ENCODE measurements at regions not wholly inside any gene's neighbourhood (a gene's known extent, or its start where the extent isn't known, plus 50 kb on each side); places are given as distances from the start of the nearest gene placed in this dataset.

GRCh38 chr14:83384253-83384652, 1850.6 kb upstream of the SEL1L start:
- no peak overlapping the region for H3K4me3 ChIP-seq (ENCODE audit: control insufficient read depth, low read depth, low read length)
- no peak for TF ChIP-seq CTCF (IDR thresholded peaks at IDR 0.05; ENCODE audit: control insufficient read depth, insufficient read depth, low read depth, low read length, missing control alignments)
- no peak for DNase-seq (ENCODE audit: low read depth)

GRCh38 chr14:83395321-83395720, 1861.7 kb upstream of the SEL1L start:
- DNase-seq (ENCODE audit: low read depth) = no peak
- H3K4me3 ChIP-seq (ENCODE audit: control insufficient read depth, low read depth, low read length) = no peak overlapping the region
- no peak for TF ChIP-seq CTCF (IDR thresholded peaks at IDR 0.05; ENCODE audit: control insufficient read depth, insufficient read depth, low read depth, low read length, missing control alignments)

- no peak for DNase-seq (ENCODE audit: low read depth)
- H3K4me3 ChIP-seq (ENCODE audit: control insufficient read depth, low read depth, low read length) = no peak overlapping the region
- no peak for TF ChIP-seq CTCF (IDR thresholded peaks at IDR 0.05; ENCODE audit: control insufficient read depth, insufficient read depth, low read depth, low read length, missing control alignments)
These were observed 1882.8 kb upstream of the SEL1L start for GRCh38 chr14:83416476-83416875.

- no peak overlapping the region for H3K4me3 ChIP-seq (ENCODE audit: control insufficient read depth, low read depth, low read length)
- TF ChIP-seq CTCF (IDR thresholded peaks at IDR 0.05; ENCODE audit: control insufficient read depth, insufficient read depth, low read depth, low read length, missing control alignments) = no peak
- no peak for DNase-seq (ENCODE audit: low read depth)
These were observed 1885.8 kb upstream of the SEL1L start for GRCh38 chr14:83419420-83419819.

- DNase-seq (ENCODE audit: low read depth) = no peak
- no peak for TF ChIP-seq CTCF (IDR thresholded peaks at IDR 0.05; ENCODE audit: control insufficient read depth, insufficient read depth, low read depth, low read length, missing control alignments)
- H3K4me3 ChIP-seq (ENCODE audit: control insufficient read depth, low read depth, low read length) = no peak overlapping the region
These were observed 1888.1 kb upstream of the SEL1L start for GRCh38 chr14:83421711-83422110.

- no peak for TF ChIP-seq CTCF (IDR thresholded peaks at IDR 0.05; ENCODE audit: control insufficient read depth, insufficient read depth, low read depth, low read length, missing control alignments)
- no peak overlapping the region for H3K4me3 ChIP-seq (ENCODE audit: control insufficient read depth, low read depth, low read length)
- DNase-seq (ENCODE audit: low read depth) = no peak
These were observed 1891.5 kb upstream of the SEL1L start for GRCh38 chr14:83425138-83425537.

GRCh38 chr14:83425706-83426105, 1892.1 kb upstream of the SEL1L start:
- DNase-seq (ENCODE audit: low read depth) = no peak
- no peak overlapping the region for H3K4me3 ChIP-seq (ENCODE audit: control insufficient read depth, low read depth, low read length)
- no peak for TF ChIP-seq CTCF (IDR thresholded peaks at IDR 0.05; ENCODE audit: control insufficient read depth, insufficient read depth, low read depth, low read length, missing control alignments)
